SK-N-SH treated with all-trans-retinoic acid at 6 μM for 48 hours (cell line): ENCODE measurements at regions not wholly inside any gene's neighbourhood (a gene's known extent, or its start where the extent isn't known, plus 50 kb on each side); places are given as distances from the start of the nearest gene placed in this dataset.
"Not testable (repeated sequence)": the region's sequence is repeated elsewhere in the genome, so short reads cannot be mapped to it uniquely, and the experiment has no call there.

Experiments used
- ATAC-seq: fragments of 200-7000 bp; cut with Tn5 transposase; 3 replicates; pipeline ENCODE4 v1.9.1; 2020; ENCODE audit warnings: mild to moderate bottlenecking, moderate library complexity
- ARNTL ChIP-seq: fragments of 450-650 bp; formaldehyde crosslinking; IDR thresholded peaks from 2 replicates; pipeline ENCODE4 v1.5.0; 2020; ENCODE audit warnings: low read depth, mild to moderate bottlenecking, moderate library complexity, borderline replicate concordance
- BACH2 ChIP-seq: fragments of 250-450 bp; sonication (Bioruptor Pico); IDR thresholded peaks from 2 replicates; pipeline ENCODE4 v1.9.0; 2021; ENCODE audit warnings: mild to moderate bottlenecking, borderline replicate concordance
- CSDC2 ChIP-seq: fragments of 250-450 bp; sonication (Bioruptor Pico); IDR thresholded peaks from 2 replicates; pipeline ENCODE4 v1.5.0; 2020; ENCODE audit warnings: mild to moderate bottlenecking, moderate library complexity
- ESRRG ChIP-seq: fragments of 250-450 bp; sonication (Bioruptor Pico); IDR thresholded peaks from 2 replicates; pipeline ENCODE4 v1.6.1; 2021; ENCODE audit warnings: mild to moderate bottlenecking
- GLIS3 ChIP-seq: fragments of 250-450 bp; sonication (Bioruptor Pico); IDR thresholded peaks from 2 replicates; pipeline ENCODE4 v1.5.0; 2020; ENCODE audit warnings: mild to moderate bottlenecking, moderate library complexity
- ISL1 ChIP-seq: fragments of 250-450 bp; sonication (Bioruptor Pico); IDR thresholded peaks from 2 replicates; pipeline ENCODE4 v2.1.2; 2022; ENCODE audit warnings: mild to moderate bottlenecking, moderate library complexity
- OSR1 ChIP-seq: fragments of 250-450 bp; sonication (Bioruptor Pico); IDR thresholded peaks from 2 replicates; pipeline ENCODE4 v1.8.0; 2022; ENCODE audit warnings: moderate library complexity, mild to moderate bottlenecking, inconsistent platforms
- POU6F1 ChIP-seq: fragments of 250-450 bp; sonication (Bioruptor Pico); IDR thresholded peaks from 2 replicates; pipeline ENCODE4 v1.8.0; 2021; ENCODE audit warnings: low read depth, mild to moderate bottlenecking, moderate library complexity, borderline replicate concordance
- RARB ChIP-seq: fragments of 250-450 bp; sonication (Bioruptor Pico); IDR thresholded peaks from 2 replicates; pipeline ENCODE4 v1.8.0; 2021; ENCODE audit warnings: mild to moderate bottlenecking, moderate library complexity
- SNAI2 ChIP-seq: fragments of 250-450 bp; sonication (Bioruptor Pico); IDR thresholded peaks from 2 replicates; pipeline ENCODE4 v1.5.0; 2020; ENCODE audit warnings: mild to moderate bottlenecking, moderate library complexity
- TCF4 ChIP-seq: fragments of 250-450 bp; sonication (Bioruptor Pico); IDR thresholded peaks from 2 replicates; pipeline ENCODE4 v1.8.0; 2021; ENCODE audit warnings: mild to moderate bottlenecking, moderate library complexity, borderline replicate concordance
- TSHZ2 ChIP-seq: fragments of 250-450 bp; sonication (Bioruptor Pico); IDR thresholded peaks from 2 replicates; pipeline ENCODE4 v1.5.0; 2020; ENCODE audit warnings: mild to moderate bottlenecking, moderate library complexity
- ZC3H10 ChIP-seq: fragments of 250-450 bp; sonication (Bioruptor Pico); IDR thresholded peaks from 2 replicates; pipeline ENCODE4 v1.5.1; 2021; ENCODE audit warnings: mild to moderate bottlenecking, moderate library complexity
- ZFP3 ChIP-seq: fragments of 250-450 bp; sonication (Bioruptor Pico); IDR thresholded peaks from 2 replicates; pipeline ENCODE4 v1.5.0; 2020; ENCODE audit warnings: mild to moderate bottlenecking, moderate library complexity
- ZFP30 ChIP-seq: fragments of 450-650 bp; formaldehyde crosslinking; IDR thresholded peaks from 2 replicates; pipeline ENCODE4 v1.5.0; 2022; ENCODE audit warnings: mild to moderate bottlenecking, moderate library complexity
- ZNF565 ChIP-seq: fragments of 450-650 bp; formaldehyde crosslinking; conservative IDR thresholded peaks from 2 replicates; pipeline ENCODE4 v1.5.0; 2020; ENCODE audit warnings: low read depth, mild to moderate bottlenecking, moderate library complexity
- ZNF70 ChIP-seq: fragments of 450-650 bp; formaldehyde crosslinking; IDR thresholded peaks from 2 replicates; pipeline ENCODE4 v1.5.0; 2020; ENCODE audit warnings: mild to moderate bottlenecking, moderate library complexity
- ZNF8 ChIP-seq: fragments of 450-650 bp; formaldehyde crosslinking; IDR thresholded peaks from 2 replicates; pipeline ENCODE4 v1.5.0; 2020; ENCODE audit warnings: mild to moderate bottlenecking, moderate library complexity

- TF ChIP-seq ZNF70 (CRISPR knock-in tag), result no peak
Measured at GRCh38 chr9:82764061-82764668, 298.8 kb downstream of the RASEF start (continued).

- ATAC-seq, result not testable (repeated sequence)
Measured at GRCh38 chr9:82774707-82775231, 288.2 kb downstream of the RASEF start.

GRCh38 chr9:82776508-82776907 lies 286.4 kb downstream of the RASEF start:
- ATAC-seq, result no peak
- TF ChIP-seq ZFP3 (CRISPR knock-in tag) (no peak), RARB (no peak), ZNF565 (CRISPR knock-in tag) (no peak), ZFP30 (CRISPR knock-in tag) (no peak), ISL1 (CRISPR knock-in tag) (no peak), ARNTL (CRISPR knock-in tag) (no peak), SNAI2 (CRISPR knock-in tag) (no peak)

GRCh38 chr9:82777366-82777765 lies 285.6 kb downstream of the RASEF start:
- TF ChIP-seq OSR1 (CRISPR knock-in tag), result no peak
- ATAC-seq, result no peak

GRCh38 chr9:82778923-82779322 lies 284.0 kb downstream of the RASEF start:
- ATAC-seq, result not testable (repeated sequence)

GRCh38 chr9:82780017-82780416 lies 282.9 kb downstream of the RASEF start:
- TF ChIP-seq SNAI2 (CRISPR knock-in tag) (no peak), GLIS3 (CRISPR knock-in tag) (no peak), ZC3H10 (CRISPR knock-in tag) (no peak), BACH2 (CRISPR knock-in tag) (no peak), CSDC2 (no peak), ESRRG (CRISPR knock-in tag) (no peak), ZFP30 (CRISPR knock-in tag) (no peak), TCF4 (CRISPR knock-in tag) (no peak), POU6F1 (no peak), ZNF565 (CRISPR knock-in tag) (no peak), TSHZ2 (no peak), ARNTL (CRISPR knock-in tag) (no peak), ISL1 (CRISPR knock-in tag) (no peak), ZNF8 (CRISPR knock-in tag) (no peak)

GRCh38 chr9:82781921-82782392 lies 281.0 kb downstream of the RASEF start:
- no peak for ATAC-seq
- TF ChIP-seq OSR1 (CRISPR knock-in tag), result no peak
- no peak for TF ChIP-seq ZC3H10 (CRISPR knock-in tag)
- TF ChIP-seq GLIS3 (CRISPR knock-in tag), result no peak
- TF ChIP-seq ARNTL (CRISPR knock-in tag), result no peak
- TF ChIP-seq POU6F1, result no peak

More at GRCh38 chr9:82780017-82780416, 282.9 kb downstream of the RASEF start:
- no peak for ATAC-seq
